ENCODE measurements at regions not wholly inside any gene's neighbourhood (a gene's known extent, or its start where the extent isn't known, plus 50 kb on each side); places are given as distances from the start of the nearest gene placed in this dataset.

- no peak for TF ChIP-seq CTCF (IDR thresholded peaks at IDR 0.05)
Measured at GRCh38 chr16:64580558-64580957, 541.3 kb downstream of the CDH11 start.

- TF ChIP-seq CTCF (IDR thresholded peaks at IDR 0.05): no peak
Measured at GRCh38 chr16:64579712-64580111, 542.2 kb downstream of the CDH11 start.

- TF ChIP-seq CTCF (IDR thresholded peaks at IDR 0.05): no peak
Measured at GRCh38 chr16:64545768-64546167, 576.1 kb downstream of the CDH11 start.

- no peak for TF ChIP-seq CTCF (IDR thresholded peaks at IDR 0.05)
Measured at GRCh38 chr16:64544859-64545258, 577.0 kb downstream of the CDH11 start.

GRCh38 chr16:64543441-64543840, 578.4 kb downstream of the CDH11 start:
- TF ChIP-seq CTCF (IDR thresholded peaks at IDR 0.05): no peak

- TF ChIP-seq CTCF (IDR thresholded peaks at IDR 0.05): no peak
Measured at GRCh38 chr16:64543031-64543430, 578.8 kb downstream of the CDH11 start.

- no peak for TF ChIP-seq CTCF (IDR thresholded peaks at IDR 0.05)
Measured at GRCh38 chr16:64542152-64542551, 579.7 kb downstream of the CDH11 start.

- TF ChIP-seq CTCF (IDR thresholded peaks at IDR 0.05): no peak
Measured at GRCh38 chr16:64541621-64542020, 580.2 kb downstream of the CDH11 start.
